GM12892 (cell line): ENCODE measurements at regions not wholly inside any gene's neighbourhood (a gene's known extent, or its start where the extent isn't known, plus 50 kb on each side); places are given as distances from the start of the nearest gene placed in this dataset.

ENCODE experiments used
- POLR2A ChIP-seq: IDR thresholded peaks from 2 replicates; pipeline ENCODE4 v1.6.1; 2011; ENCODE audit warnings: low read depth, low read length, control low read depth
- POLR2AphosphoS5 ChIP-seq: IDR thresholded peaks from 2 replicates; pipeline ENCODE4 v1.6.1; 2011; ENCODE audit warnings: low read depth, low read length, control low read depth

- TF ChIP-seq POLR2AphosphoS5 (no peak), POLR2A (no peak)
Observed at GRCh38 chr20:10784554-10785183, 110.9 kb upstream of the JAG1 start.
